HG03354 (cell line): ENCODE measurements at regions not wholly inside any gene's neighbourhood (a gene's known extent, or its start where the extent isn't known, plus 50 kb on each side); places are given as distances from the start of the nearest gene placed in this dataset.
"Not testable (repeated sequence)": the region's sequence is repeated elsewhere in the genome, so short reads cannot be mapped to it uniquely, and the experiment has no call there.

Source experiments
- ATAC-seq: cut with Tn5 transposase; IDR thresholded peaks from one replicate; pipeline ENCODE4 v1.9.1; 2021; ENCODE audit warnings: mild to moderate bottlenecking; ENCODE audit not compliant: unreplicated experiment, poor library complexity, severe bottlenecking

DNA sequence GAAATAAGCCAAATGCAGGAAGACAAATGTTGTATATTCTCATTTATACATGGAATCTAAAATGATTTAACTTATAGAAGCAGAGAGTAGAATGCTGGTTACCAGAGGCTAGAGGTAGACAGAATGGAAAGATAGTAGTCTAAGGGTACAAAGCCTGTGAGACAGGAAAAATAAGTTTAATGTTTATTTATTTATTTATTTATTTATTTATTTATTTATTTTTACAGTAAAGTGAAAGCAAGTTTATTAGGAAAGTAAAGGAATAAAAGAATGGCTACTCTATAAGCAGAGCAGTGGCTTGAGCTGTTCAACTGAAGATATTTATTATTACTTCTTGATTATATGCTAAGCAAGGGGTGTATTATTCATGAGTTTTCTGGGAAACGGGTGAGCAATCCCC, 203.2 kb downstream of the LAS1L start:
- ATAC-seq: no peak

DNA sequence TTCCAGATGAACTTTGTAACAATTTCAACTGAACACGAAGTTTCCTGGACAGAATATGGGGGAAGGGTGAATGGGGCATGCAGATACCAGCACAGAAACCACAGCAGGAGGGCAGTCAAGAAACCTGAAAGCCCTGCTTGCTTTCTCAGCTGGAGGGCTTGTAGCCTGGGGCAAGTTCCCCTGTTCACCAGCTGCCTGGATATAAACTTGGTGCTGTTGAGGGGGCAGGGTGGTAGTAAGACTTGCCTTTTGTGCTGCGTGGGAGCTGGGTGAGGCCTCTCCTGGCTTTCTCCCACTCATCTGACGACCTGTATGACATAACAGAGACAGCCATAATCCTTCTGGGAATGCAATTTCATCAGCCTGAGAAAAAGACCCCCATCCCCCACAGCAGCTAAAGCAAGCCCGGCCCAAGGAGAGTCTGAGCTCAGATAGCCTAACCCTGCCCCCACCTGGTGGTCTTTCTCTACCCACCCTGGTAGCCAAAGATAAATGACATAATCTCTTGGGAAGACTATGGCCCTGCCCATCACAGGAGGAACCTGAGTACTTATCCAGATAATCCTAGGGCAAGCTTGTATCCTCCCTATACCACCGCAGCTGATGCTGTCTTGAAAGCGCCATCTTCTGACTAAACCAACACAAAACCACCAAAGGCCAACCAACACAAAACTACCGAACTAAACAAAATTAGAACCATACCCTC, 234.3 kb downstream of the LAS1L start:
- ATAC-seq: no peak

DNA sequence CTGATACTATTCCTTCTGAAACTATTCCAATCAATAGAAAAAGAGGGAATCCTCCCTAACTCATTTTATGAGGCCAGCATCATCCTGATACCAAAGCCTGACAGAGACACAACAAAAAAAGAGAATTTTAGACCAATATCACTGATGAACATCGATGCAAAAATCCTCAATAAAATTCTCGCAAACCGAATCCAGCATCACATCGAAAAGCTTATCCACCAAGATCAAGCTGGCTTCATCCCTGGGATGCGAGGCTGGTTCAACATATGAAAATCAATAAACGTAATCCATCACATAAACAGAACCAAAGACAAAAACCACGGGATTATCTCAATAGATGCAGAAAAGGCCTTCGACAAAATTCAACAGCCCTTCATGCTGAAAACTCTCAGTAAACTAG, 251.7 kb downstream of the LAS1L start:
- ATAC-seq: not testable (repeated sequence)

DNA sequence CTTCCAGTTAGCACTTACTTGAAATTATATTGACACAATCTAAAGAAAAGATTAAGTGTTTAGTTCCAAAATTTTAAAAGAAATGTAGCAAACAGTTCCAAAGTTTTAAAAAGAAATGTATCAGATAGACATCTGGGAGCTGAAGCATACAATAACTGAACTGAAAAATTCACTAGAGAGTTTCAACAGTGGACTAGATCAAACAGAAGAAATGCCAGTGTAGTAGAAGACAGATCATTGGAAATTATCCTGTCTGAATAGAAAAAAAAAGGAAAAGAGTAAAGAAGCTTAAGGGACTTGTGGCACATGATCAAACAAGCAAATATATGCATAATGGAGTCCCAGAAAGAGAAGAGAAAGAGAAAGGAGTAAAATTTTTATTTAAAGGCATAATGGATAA, 261.4 kb downstream of the LAS1L start:
- ATAC-seq: no peak

DNA sequence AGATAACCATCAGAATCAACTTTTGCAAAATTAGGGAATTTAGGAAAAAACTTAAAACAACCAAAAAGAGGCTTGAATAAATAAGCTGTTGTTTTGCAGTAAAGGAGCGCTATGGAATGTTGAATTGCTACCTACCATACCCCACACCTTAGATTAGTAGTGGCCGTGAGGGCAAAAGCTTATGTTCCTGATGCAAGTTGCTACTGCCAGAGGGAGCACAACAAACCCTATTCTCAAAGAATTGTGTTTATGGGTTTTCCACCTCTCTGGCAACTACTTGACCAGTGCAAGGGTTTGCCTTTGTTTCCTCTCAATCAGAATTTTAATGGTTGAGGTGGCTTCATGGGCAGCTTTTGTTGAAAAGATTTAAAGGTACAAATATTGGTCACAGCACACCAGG, 268.1 kb downstream of the LAS1L start:
- no peak for ATAC-seq

GRCh38 chrX:65253817-65254216, 277.6 kb upstream of the ZC4H2 start:
- no peak for ATAC-seq

GRCh38 chrX:65241059-65241721, 264.9 kb upstream of the ZC4H2 start:
- no peak for ATAC-seq

DNA sequence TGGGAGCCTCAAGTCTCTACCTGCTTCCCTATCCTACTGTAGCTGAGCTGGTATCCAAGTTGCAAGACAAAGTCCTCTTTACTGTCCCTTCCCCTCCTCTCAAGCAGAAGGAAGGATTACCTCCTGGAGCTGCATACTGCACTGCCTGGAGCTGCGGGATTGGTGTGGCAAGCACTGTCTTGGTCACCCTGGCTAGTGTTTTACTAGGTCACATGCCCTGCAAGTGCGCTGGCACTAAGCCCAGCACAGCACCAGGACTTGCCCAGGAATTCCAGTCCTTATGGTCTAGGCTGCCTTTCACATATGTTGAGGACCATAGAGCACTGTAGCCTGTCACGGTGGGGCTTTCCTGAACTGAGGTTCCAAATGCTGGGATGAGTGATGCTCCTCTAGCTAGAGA, 227.3 kb upstream of the ZC4H2 start:
- ATAC-seq: no peak

- ATAC-seq: no peak
Observed at GRCh38 chrX:65196758-65197360, 220.6 kb upstream of the ZC4H2 start.

GRCh38 chrX:65195621-65196020, 219.4 kb upstream of the ZC4H2 start:
- no peak for ATAC-seq

GRCh38 chrX:65194547-65194946, 218.3 kb upstream of the ZC4H2 start:
- no peak for ATAC-seq

DNA sequence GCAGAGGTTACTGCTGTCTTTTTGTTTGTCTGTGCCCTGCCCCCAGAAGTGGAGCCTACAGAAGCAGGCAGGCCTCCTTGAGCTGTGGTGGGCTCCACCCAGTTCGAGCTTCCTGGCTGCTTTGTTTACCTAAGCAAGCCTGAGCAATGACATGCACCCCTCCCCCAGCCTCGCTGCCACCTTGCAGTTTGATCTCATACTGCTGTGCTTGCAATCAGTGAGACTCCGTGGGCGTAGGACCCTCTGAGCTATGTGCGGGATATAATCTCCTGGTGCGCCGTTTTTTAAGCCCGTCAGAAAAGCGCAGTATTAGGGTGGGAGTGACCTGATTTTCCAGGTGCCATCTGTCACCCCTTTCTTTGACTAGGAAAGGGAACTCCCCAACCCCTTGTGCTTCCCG, 187.1 kb upstream of the ZC4H2 start:
- ATAC-seq: not testable (repeated sequence)

DNA sequence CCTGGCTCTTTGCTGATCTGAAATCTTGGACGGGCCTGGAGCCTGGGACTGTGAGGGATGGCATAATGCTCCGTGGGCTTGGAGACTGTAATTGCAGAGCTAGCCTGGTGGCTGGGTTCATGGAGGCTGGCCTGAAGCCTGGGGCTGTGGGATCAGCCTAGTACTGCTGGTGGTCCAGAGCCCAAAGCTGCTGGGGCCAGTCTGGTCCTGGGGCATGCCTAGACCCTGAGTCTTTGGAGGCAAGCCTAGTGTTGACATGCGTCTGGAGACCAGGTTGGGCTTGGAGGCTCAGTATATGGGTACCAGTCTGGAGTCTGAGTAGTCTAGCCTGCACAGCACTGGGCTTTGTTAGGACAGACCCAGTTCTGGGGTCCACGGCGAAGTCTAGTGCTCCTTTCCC, 172.0 kb upstream of the ZC4H2 start:
- no peak for ATAC-seq

DNA sequence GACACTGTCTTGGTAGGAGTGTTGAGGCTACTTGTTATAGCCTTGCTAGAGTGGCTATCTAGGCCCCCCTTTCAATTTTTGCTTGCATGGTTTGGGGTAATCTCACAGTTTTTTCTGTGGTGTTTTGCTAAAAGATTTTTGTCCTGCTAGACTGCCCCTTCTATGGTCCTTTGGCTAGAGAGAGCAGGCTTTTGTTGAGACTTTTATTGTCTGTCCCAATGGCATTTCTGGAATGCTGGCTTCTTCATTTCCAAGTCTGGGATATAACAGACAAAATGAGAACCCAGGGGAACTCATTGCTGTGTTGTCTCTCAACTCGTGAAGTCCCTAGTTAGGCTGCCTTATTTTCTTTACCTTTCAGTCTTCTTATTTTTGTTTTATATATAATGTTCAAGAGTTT, 160.2 kb upstream of the ZC4H2 start:
- no peak for ATAC-seq

- ATAC-seq: no peak
Observed at GRCh38 chrX:65127842-65128241, 151.6 kb upstream of the ZC4H2 start.

DNA sequence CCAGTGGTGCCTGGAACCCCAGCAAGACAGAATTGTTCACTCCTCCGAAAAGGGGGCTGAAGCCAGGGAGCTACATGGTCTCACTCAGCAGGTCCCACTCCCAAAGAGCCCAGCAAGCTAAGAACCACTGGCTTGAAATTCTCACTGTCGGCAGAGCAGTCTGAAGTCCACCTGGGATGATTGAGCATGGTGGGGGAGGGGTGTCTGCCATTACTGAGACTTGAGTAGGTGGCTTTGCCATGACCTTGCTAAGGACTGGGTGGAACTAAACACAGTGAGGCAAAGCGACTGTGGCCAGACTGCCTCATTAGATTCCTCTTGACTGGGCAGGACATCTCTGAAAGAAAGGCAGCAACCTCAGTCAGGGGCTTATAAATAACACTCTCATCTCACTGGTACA, 122.6 kb upstream of the ZC4H2 start:
- no peak for ATAC-seq

DNA sequence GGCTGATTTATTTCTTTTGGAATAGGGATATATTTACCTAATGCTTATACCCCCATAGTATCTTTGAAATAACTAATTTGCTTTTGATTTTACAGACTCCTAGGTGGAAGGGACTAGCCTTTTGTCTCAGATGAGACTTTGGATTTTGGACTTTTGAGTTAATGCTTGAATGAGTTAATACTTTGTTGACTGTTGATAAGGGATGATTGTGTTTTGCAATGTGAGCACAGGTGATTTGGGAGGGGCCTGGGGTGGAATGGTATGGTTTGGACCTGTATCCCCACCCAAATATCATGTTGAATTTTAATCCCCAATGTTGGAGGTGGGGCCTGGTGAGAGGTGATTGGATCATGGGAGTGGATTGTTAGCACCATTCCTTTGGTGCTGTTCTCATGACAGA, 117.4 kb upstream of the ZC4H2 start:
- ATAC-seq: no peak

GRCh38 chrX:65073233-65073632, 97.0 kb upstream of the ZC4H2 start:
- no peak for ATAC-seq

GRCh38 chrX:65072590-65072989, 96.3 kb upstream of the ZC4H2 start:
- no peak for ATAC-seq

GRCh38 chrX:65058626-65059025, 82.4 kb upstream of the ZC4H2 start:
- ATAC-seq: not testable (repeated sequence)

DNA sequence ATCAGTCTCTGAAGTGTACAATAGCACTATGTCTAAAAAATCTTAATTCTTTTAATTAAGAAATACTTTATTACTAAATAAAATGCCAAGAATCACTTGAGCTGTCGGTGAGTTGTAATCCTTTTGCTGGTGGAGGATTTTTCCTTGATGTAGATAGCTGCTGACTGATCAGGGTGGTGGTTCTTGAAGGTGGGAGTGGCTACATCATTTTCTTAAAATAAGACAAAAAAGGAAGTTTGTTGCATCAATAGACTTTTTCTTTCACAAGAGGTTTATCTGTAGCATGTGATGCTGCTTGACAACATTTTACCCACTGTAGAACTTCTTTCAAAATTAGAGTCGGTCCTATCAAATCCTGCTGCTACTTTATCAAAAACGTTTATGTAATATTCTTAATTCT, 68.8 kb upstream of the ZC4H2 start:
- ATAC-seq: no peak
